K562 (cell line): ENCODE measurements at regions not wholly inside any gene's neighbourhood (a gene's known extent, or its start where the extent isn't known, plus 50 kb on each side); places are given as distances from the start of the nearest gene placed in this dataset.

ENCODE experiments used
- BCL6 ChIP-seq: fragments of 250-450 bp; sonication (Bioruptor Pico); IDR thresholded peaks from 2 replicates; pipeline ENCODE4 v1.4.0; 2020
- ETV6 ChIP-seq, 3 experiments: fragments of 150-350 bp in 1 of 3; sonication (generic) in 1 of 3; formaldehyde crosslinking in 1 of 3; IDR thresholded peaks; 2 replicates each; pipeline versions ENCODE4 v1.6.1 to v1.8.0; 2014 to 2022; ENCODE audit warnings: borderline replicate concordance in 2 of 3, low read depth in 2 of 3, antibody characterized with exemption in 1 of 3, low read length in 1 of 3, mild to moderate bottlenecking in 1 of 3, missing genetic modification reagents in 1 of 3
- KDM1A ChIP-seq, 2 experiments: fragments of 450-650 bp; IDR thresholded peaks; 2 replicates each; pipeline ENCODE4 v1.6.1; 2016; ENCODE audit warnings: mild to moderate bottlenecking in 2 of 2
- SETDB1 ChIP-seq: IDR thresholded peaks from one replicate; pipeline ENCODE4 v1.6.1; 2012; ENCODE audit warnings: low read length, control low read depth, inconsistent platforms
- YY1 ChIP-seq, 3 experiments: IDR thresholded peaks; 2 replicates each; pipeline ENCODE4 v1.6.1; 2011; ENCODE audit warnings: low read length in 2 of 3, mild to moderate bottlenecking in 2 of 3, moderate library complexity in 2 of 3, borderline replicate concordance in 1 of 3, control low read depth in 1 of 3, low read depth in 1 of 3; ENCODE audit not compliant: insufficient read depth in 3 of 3, insufficient replicate concordance in 2 of 3, control insufficient read depth in 1 of 3, insufficient read length in 1 of 3; ENCODE audit errors: extremely low read depth in 1 of 3
- ZNF561 ChIP-seq: fragments of 450-650 bp; formaldehyde crosslinking; conservative IDR thresholded peaks from 2 replicates; pipeline ENCODE4 v1.4.0; 2020; ENCODE audit warnings: mild to moderate bottlenecking, moderate library complexity
- TF ChIP-seq, protein P1 (sequence below): sonication (generic); formaldehyde crosslinking; IDR thresholded peaks from 2 replicates; pipeline ENCODE4 v1.8.0; 2022; ENCODE audit warnings: mild to moderate bottlenecking, missing genetic modification reagents

DNA sequence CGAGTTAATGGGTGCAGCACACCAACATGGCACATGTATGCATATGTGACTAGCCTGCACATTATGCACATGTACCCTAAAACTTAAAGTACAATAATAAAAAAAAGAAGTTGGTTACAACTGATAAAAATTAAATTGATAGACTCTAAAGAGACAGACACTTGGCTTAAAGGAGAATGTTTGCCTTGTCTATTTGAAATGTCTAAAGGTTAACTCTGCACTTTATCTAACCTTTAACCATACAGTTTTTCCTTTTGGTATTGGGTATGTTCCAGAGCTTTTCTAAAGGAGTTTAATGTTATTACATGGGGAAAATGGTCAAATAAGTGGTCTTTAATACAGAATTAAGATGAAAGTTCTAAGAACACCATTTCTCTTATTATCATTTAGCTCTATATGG lies 145.1 kb upstream of the HCCS start:
- TF ChIP-seq, protein P1, sequence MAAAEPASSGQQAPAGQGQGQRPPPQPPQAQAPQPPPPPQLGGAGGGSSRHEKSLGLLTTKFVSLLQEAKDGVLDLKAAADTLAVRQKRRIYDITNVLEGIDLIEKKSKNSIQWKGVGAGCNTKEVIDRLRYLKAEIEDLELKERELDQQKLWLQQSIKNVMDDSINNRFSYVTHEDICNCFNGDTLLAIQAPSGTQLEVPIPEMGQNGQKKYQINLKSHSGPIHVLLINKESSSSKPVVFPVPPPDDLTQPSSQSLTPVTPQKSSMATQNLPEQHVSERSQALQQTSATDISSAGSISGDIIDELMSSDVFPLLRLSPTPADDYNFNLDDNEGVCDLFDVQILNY (CRISPR knock-in tag), result no peak
- TF ChIP-seq BCL6 (no peak), SETDB1 (no peak), YY1 (IDR thresholded peaks at IDR 0.05; ENCODE audit: borderline replicate concordance in 1 of 3, control insufficient read depth in 1 of 3, extremely low read depth in 1 of 3, insufficient read depth in 3 of 3, insufficient read length in 1 of 3, insufficient replicate concordance in 2 of 3, low read depth in 1 of 3, low read length in 2 of 3) (no peak), ETV6 (IDR thresholded peaks at IDR 0.05; ENCODE audit: borderline replicate concordance in 1 of 2, low read depth in 2 of 2, low read length in 1 of 2) (no peak), ETV6 (CRISPR knock-in tag; IDR thresholded peaks at IDR 0.05; ENCODE audit: borderline replicate concordance) (no peak), KDM1A (IDR thresholded peaks at IDR 0.05) (no peak), ZNF561 (CRISPR knock-in tag) (no peak)
